C4-2B (cell line): ENCODE measurements at regions not wholly inside any gene's neighbourhood (a gene's known extent, or its start where the extent isn't known, plus 50 kb on each side); places are given as distances from the start of the nearest gene placed in this dataset.

Source experiments
- CTCF ChIP-seq: fragments of 450-650 bp; conservative IDR thresholded peaks from 2 replicates; pipeline ENCODE4 v1.5.1; 2017; ENCODE audit warnings: mild to moderate bottlenecking
- ZFX ChIP-seq: fragments of 450-650 bp; IDR thresholded peaks from 2 replicates; pipeline ENCODE4 v1.6.1; 2017

GRCh38 chr1:187654635-187655034 is 825.9 kb downstream of the PLA2G4A start:
- no peak for TF ChIP-seq CTCF
- TF ChIP-seq ZFX = no peak
